ENCODE measurements at regions not wholly inside any gene's neighbourhood (a gene's known extent, or its start where the extent isn't known, plus 50 kb on each side); places are given as distances from the start of the nearest gene placed in this dataset.

DNA sequence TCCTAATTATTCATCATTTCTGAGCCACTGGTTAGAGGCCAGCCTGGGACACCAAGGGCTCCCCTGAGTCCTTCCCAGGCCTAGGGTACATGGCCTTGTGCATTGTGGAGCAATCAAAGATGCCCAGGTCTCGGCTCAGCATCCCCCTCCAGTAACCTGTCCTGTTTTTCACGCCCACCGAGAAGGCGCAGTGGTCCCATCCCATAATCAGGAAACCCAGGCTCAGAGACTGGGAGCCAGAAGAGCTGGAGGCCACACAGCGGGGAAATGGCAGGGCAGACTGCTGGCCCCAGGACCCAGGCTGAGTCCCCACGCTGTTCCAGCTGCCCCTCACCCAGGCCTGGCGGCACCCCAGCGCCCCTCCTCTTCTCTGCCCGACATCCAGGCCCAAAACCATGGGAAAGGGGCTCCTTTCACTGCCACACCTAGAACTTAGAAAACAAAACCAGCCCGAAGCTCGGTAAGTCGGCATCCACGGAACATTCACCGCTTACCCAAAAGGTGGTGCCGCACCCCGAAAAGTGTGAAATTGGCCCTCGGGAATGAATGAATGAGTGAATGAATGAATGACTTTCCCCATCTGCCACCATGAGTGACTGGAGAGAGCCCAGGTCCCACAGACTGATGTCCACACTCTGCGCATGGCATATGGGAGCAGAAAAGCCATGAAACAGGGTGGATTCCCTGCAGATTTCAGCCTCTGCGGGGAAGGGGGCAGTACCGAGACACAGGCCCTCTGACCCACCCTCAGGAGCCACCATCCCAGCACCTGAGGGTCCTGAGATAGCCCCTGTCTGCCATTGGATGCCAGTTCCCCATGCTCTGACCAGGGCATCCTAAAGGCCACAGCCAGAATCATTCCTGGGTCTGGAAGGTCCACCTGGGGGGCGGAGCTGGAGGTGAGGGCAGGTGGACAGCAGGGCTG, 132.5 kb downstream of the OLFM1 start:
- TF ChIP-seq POLR2AphosphoS5 (IDR thresholded peaks at IDR 0.05) (no peak), POLR2A (IDR thresholded peaks at IDR 0.05) (no peak)
- TF ChIP-seq, protein P1, sequence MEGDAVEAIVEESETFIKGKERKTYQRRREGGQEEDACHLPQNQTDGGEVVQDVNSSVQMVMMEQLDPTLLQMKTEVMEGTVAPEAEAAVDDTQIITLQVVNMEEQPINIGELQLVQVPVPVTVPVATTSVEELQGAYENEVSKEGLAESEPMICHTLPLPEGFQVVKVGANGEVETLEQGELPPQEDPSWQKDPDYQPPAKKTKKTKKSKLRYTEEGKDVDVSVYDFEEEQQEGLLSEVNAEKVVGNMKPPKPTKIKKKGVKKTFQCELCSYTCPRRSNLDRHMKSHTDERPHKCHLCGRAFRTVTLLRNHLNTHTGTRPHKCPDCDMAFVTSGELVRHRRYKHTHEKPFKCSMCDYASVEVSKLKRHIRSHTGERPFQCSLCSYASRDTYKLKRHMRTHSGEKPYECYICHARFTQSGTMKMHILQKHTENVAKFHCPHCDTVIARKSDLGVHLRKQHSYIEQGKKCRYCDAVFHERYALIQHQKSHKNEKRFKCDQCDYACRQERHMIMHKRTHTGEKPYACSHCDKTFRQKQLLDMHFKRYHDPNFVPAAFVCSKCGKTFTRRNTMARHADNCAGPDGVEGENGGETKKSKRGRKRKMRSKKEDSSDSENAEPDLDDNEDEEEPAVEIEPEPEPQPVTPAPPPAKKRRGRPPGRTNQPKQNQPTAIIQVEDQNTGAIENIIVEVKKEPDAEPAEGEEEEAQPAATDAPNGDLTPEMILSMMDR (IDR thresholded peaks at IDR 0.05): no peak
- Histone ChIP-seq H3K36me3 (no peaks in the 10 kb centered on the region), H3K4me1 (no peaks in the 10 kb centered on the region), H3K27ac (no peak overlapping the region), H3K4me3 (no peak overlapping the region), H3K27me3 (peaks cover 0 to 79% of the 10 kb centered on the region in 2 donors), H3K9me3 (no peaks in the 10 kb centered on the region)
- no peak for DNase-seq (ENCODE audit: low spot score in 2 of 2)
- intact Hi-C loops (cut with DNase I; ENCODE audit: low total_unique reads): no loop called here

DNA sequence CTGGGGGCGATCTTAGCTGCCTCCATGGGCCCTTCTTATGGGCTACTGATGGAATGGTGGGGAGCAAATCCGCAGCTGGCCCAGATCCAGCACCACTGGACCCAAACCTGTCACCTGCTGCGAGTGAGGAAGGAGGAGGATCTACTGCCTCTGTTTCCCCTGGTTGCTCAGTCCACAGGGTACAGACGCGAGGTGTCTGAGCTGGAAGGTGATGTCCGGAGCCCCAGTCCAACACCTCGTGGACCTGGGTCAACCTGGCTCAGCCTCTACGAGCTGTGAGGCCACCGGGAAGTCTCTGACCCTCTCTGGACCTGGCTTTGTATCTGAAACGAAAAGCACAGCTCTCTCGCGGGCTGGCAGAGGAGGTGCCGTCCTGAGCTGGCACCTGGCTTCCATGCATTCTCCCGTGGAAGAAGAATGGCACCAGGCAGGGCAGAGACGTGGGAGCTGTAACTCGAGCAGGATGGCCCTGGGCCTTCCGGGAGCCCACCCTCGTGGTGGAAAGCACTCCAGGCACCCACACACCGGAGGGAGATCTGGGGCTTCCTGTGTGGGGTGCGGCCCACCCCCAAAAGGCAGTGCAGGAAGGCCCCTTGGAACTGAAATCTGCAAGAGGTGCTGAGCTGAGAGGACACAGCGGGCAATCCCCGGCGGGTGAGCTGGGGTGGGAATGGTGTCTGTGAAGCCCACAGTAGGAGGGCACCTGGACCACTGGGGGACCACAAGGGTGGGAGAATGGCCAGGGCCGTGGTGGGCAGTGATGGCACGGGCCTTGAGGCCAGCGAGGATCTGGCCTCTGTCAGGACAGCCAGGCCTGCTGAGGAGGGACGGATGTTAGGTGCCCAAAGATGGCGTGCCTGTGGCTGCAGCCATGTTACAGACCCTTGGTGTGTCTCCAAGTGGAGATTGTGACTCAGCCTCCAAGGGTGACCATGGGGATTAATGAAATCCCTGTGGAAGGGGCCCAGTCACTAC, 133.4 kb downstream of the OLFM1 start:
- no peaks in the 10 kb centered on the region for H3K36me3 ChIP-seq
- intact Hi-C loops (cut with DNase I; ENCODE audit: low total_unique reads): no loop called here
- H3K9me3 ChIP-seq: no peaks in the 10 kb centered on the region
- H3K4me3 ChIP-seq: no peak overlapping the region
- TF ChIP-seq POLR2AphosphoS5 (IDR thresholded peaks at IDR 0.05) (no peak), POLR2A (IDR thresholded peaks at IDR 0.05) (no peak)
- TF ChIP-seq, protein P1 (IDR thresholded peaks at IDR 0.05): no peak
- no peaks in the 10 kb centered on the region for H3K4me1 ChIP-seq
- no peak for DNase-seq (ENCODE audit: low spot score in 2 of 2)
- no peak overlapping the region for H3K27ac ChIP-seq
- H3K27me3 ChIP-seq: peaks cover 0 to 81% of the 10 kb centered on the region in 2 donors

GRCh38 chr9:135221576-135221950, 134.1 kb downstream of the OLFM1 start:
- intact Hi-C loops (cut with DNase I; ENCODE audit: low total_unique reads): no loop called here
- H3K27me3 ChIP-seq: peaks cover 0 to 81% of the 10 kb centered on the region in 2 donors
- H3K4me3 ChIP-seq: no peak overlapping the region
- H3K4me1 ChIP-seq: no peaks in the 10 kb centered on the region
- no peak for DNase-seq (ENCODE audit: low spot score in 2 of 2)
- TF ChIP-seq, protein P1 (IDR thresholded peaks at IDR 0.05): no peak
- TF ChIP-seq POLR2A (IDR thresholded peaks at IDR 0.05) (no peak), POLR2AphosphoS5 (IDR thresholded peaks at IDR 0.05) (no peak)
- no peaks in the 10 kb centered on the region for H3K9me3 ChIP-seq
- no peaks in the 10 kb centered on the region for H3K36me3 ChIP-seq
- H3K27ac ChIP-seq: no peak overlapping the region

DNA sequence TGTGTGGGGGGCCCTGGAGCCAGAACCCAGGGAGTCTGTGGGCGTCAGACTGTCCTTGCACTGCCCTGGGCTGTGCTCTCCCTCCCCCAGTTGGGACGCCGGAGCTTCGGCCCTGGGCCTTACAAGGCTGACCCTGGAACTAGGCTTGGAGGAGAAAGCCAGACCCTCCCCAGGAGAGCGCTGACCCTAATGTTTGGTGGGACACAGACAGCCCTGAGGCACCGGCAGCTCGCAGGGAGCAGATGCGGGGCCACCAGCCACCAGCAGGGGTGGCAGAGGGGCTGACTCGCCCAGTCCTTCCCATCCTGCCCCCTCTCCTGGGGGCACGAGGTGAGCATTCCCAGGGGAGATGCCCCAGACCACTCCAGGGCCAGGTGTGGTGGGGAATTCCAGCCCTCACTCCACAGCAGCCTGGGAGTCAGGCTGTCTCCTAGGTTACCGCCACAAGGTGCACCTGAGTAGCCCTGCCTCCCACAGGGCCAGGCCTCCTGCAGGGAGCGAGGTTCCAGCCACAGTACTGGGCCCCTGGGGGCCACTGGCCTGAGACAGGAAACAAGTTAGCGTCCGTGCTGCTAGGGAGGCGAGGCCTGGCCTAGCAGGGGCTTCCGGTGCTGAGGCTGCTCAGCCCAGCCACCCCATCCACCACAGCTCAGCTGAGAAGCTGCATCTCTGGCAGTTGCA, 134.6 kb downstream of the OLFM1 start:
- TF ChIP-seq POLR2A (IDR thresholded peaks at IDR 0.05): no peak
- no peak for TF ChIP-seq POLR2AphosphoS5 (IDR thresholded peaks at IDR 0.05)
- TF ChIP-seq, protein P1 (IDR thresholded peaks at IDR 0.05): no peak
- DNase-seq (ENCODE audit: low spot score in 2 of 2): no peak
- H3K27me3 ChIP-seq: peaks cover 0 to 82% of the 10 kb centered on the region in 2 donors
- intact Hi-C loops (cut with DNase I; ENCODE audit: low total_unique reads): no loop called here
- H3K4me3 ChIP-seq: no peak overlapping the region
- H3K36me3 ChIP-seq: no peaks in the 10 kb centered on the region
- no peaks in the 10 kb centered on the region for H3K4me1 ChIP-seq
- no peaks in the 10 kb centered on the region for H3K9me3 ChIP-seq
- no peak overlapping the region for H3K27ac ChIP-seq

All from breast epithelium (tissue), 4 donors.